Neural cell (in vitro differentiated cells): ENCODE measurements at regions not wholly inside any gene's neighbourhood (a gene's known extent, or its start where the extent isn't known, plus 50 kb on each side); places are given as distances from the start of the nearest gene placed in this dataset.

Experiments
- EP300 ChIP-seq: fragments of 450-650 bp; conservative IDR thresholded peaks from 2 replicates; pipeline ENCODE4 v1.6.1; 2014; ENCODE audit warnings: antibody characterized with exemption, mild to moderate bottlenecking, moderate library complexity; ENCODE audit not compliant: poor library complexity, severe bottlenecking
- EZH2 ChIP-seq: fragments of 200-600, 300-800 bp; shearing (Covaris generic), sonication (generic); IDR thresholded peaks from 2 replicates; pipeline ENCODE4 v1.6.1; 2014; ENCODE audit warnings: antibody characterized with exemption, low read length, borderline replicate concordance, mild to moderate bottlenecking; ENCODE audit not compliant: insufficient read depth, poor library complexity, severe bottlenecking
- MXI1 ChIP-seq: fragments of 450-650 bp; conservative IDR thresholded peaks from 2 replicates; pipeline ENCODE4 v1.6.1; 2014; ENCODE audit warnings: antibody characterized with exemption, mild to moderate bottlenecking; ENCODE audit not compliant: poor library complexity, severe bottlenecking
- POLR2AphosphoS5 ChIP-seq: IDR thresholded peaks from 2 replicates; pipeline ENCODE4 v1.6.1; 2012
- RAD21 ChIP-seq: fragments of 450-650 bp; conservative IDR thresholded peaks from 2 replicates; pipeline ENCODE4 v1.6.1; 2014; ENCODE audit warnings: antibody characterized with exemption, mild to moderate bottlenecking, moderate library complexity
- SMC3 ChIP-seq: fragments of 450-650 bp; conservative IDR thresholded peaks from 2 replicates; pipeline ENCODE4 v1.6.1; 2014; ENCODE audit warnings: antibody characterized with exemption, mild to moderate bottlenecking, moderate library complexity; ENCODE audit not compliant: poor library complexity
- TAF1 ChIP-seq: IDR thresholded peaks from 2 replicates; pipeline ENCODE4 v1.6.1; 2012; ENCODE audit warnings: low read depth
- TF ChIP-seq, protein P1 (sequence below): fragments of 450-650 bp; IDR thresholded peaks from 2 replicates; pipeline ENCODE4 v1.5.1; 2014; ENCODE audit warnings: antibody characterized with exemption, mild to moderate bottlenecking, moderate library complexity; ENCODE audit not compliant: poor library complexity, severe bottlenecking
- TF ChIP-seq, protein P2 (sequence below): IDR thresholded peaks from 2 replicates; pipeline ENCODE4 v1.6.1; 2012; ENCODE audit warnings: borderline replicate concordance

DNA sequence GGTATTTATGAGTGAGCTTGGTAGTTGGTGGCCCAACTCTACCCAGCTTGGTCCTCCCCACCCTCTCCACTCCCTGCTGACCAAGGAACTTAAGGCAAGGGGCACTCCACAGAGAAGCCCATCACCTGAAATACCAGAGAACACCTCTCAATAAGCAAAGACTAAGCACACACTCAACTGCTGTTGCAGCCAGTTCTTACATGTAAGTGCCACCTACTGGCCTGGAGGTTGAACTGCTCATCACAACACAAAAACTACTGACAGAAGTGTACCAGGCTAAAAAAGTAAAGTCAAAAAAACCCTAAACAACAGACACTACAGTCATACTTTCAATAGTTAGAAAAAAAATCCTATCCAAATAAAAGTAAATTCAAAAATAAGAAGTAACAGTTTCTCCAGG is 146.2 kb downstream of the FAM83B start:
- TF ChIP-seq, protein P1, sequence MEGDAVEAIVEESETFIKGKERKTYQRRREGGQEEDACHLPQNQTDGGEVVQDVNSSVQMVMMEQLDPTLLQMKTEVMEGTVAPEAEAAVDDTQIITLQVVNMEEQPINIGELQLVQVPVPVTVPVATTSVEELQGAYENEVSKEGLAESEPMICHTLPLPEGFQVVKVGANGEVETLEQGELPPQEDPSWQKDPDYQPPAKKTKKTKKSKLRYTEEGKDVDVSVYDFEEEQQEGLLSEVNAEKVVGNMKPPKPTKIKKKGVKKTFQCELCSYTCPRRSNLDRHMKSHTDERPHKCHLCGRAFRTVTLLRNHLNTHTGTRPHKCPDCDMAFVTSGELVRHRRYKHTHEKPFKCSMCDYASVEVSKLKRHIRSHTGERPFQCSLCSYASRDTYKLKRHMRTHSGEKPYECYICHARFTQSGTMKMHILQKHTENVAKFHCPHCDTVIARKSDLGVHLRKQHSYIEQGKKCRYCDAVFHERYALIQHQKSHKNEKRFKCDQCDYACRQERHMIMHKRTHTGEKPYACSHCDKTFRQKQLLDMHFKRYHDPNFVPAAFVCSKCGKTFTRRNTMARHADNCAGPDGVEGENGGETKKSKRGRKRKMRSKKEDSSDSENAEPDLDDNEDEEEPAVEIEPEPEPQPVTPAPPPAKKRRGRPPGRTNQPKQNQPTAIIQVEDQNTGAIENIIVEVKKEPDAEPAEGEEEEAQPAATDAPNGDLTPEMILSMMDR, result no peak
- no peak for TF ChIP-seq TAF1
- TF ChIP-seq, protein P2, sequence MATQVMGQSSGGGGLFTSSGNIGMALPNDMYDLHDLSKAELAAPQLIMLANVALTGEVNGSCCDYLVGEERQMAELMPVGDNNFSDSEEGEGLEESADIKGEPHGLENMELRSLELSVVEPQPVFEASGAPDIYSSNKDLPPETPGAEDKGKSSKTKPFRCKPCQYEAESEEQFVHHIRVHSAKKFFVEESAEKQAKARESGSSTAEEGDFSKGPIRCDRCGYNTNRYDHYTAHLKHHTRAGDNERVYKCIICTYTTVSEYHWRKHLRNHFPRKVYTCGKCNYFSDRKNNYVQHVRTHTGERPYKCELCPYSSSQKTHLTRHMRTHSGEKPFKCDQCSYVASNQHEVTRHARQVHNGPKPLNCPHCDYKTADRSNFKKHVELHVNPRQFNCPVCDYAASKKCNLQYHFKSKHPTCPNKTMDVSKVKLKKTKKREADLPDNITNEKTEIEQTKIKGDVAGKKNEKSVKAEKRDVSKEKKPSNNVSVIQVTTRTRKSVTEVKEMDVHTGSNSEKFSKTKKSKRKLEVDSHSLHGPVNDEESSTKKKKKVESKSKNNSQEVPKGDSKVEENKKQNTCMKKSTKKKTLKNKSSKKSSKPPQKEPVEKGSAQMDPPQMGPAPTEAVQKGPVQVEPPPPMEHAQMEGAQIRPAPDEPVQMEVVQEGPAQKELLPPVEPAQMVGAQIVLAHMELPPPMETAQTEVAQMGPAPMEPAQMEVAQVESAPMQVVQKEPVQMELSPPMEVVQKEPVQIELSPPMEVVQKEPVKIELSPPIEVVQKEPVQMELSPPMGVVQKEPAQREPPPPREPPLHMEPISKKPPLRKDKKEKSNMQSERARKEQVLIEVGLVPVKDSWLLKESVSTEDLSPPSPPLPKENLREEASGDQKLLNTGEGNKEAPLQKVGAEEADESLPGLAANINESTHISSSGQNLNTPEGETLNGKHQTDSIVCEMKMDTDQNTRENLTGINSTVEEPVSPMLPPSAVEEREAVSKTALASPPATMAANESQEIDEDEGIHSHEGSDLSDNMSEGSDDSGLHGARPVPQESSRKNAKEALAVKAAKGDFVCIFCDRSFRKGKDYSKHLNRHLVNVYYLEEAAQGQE, result no peak
- no peak for TF ChIP-seq POLR2AphosphoS5
- no peak for TF ChIP-seq EP300
- no peak for TF ChIP-seq EZH2
- TF ChIP-seq SMC3, result no peak
- no peak for TF ChIP-seq MXI1
- no peak for TF ChIP-seq RAD21
